ENCODE measurements at regions not wholly inside any gene's neighbourhood (a gene's known extent, or its start where the extent isn't known, plus 50 kb on each side); places are given as distances from the start of the nearest gene placed in this dataset.

DNA sequence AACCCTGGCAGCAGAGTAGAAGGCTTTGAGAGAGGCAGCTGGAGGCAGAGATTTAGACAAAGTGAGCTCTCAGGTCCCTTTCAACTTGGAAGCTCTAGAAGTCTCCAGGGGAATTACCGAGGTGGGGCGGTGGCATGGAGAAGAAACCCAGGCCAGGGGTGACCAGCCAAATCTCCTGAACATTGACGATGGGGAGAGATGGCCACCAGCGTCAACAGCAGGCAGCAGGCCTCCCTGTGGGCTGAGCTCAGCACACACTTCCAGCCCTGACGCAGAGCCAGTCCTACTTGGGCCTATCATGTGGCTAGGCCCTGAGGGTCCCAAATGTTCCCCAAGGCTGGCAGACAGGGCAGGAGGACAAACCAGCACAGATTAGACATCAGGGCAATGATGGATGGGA, 187.8 kb downstream of the BCOR start:
- TF ChIP-seq CTCF (IDR thresholded peaks at IDR 0.05) (no peak), POLR2A (IDR thresholded peaks at IDR 0.05) (no peak)

Data from thyroid gland (tissue), 4 donors.